GM23338 (cell line): ENCODE measurements at regions not wholly inside any gene's neighbourhood (a gene's known extent, or its start where the extent isn't known, plus 50 kb on each side); places are given as distances from the start of the nearest gene placed in this dataset.

Experiments used
- CTCF ChIP-seq, 2 experiments: fragments of 200-600 bp in 1 of 2; sonication (generic) in 1 of 2; conservative IDR thresholded peaks; 2 replicates each; pipeline versions ENCODE4 v1.5.1 to v1.6.1; 2016 to 2017; ENCODE audit warnings: antibody characterized with exemption in 2 of 2, low read depth in 2 of 2, mild to moderate bottlenecking in 2 of 2, moderate library complexity in 1 of 2
- POLR2AphosphoS5 ChIP-seq: IDR thresholded peaks from 2 replicates; pipeline ENCODE4 v1.6.1; 2016; ENCODE audit warnings: antibody characterized with exemption, low read depth

- TF ChIP-seq CTCF (conservative IDR thresholded peaks at IDR 0.05; ENCODE audit: low read depth in 2 of 2) (no peak), POLR2AphosphoS5 (no peak)
Observed at GRCh38 chr1:190807629-190808028, 330.0 kb upstream of the BRINP3 start.
